GM06990 (cell line): ENCODE measurements at regions not wholly inside any gene's neighbourhood (a gene's known extent, or its start where the extent isn't known, plus 50 kb on each side); places are given as distances from the start of the nearest gene placed in this dataset.
"Not testable (repeated sequence)": the region's sequence is repeated elsewhere in the genome, so short reads cannot be mapped to it uniquely, and the experiment has no call there.

ENCODE experiments used
- DNase-seq: peaks from one replicate; pipeline ENCODE4 v3.0.0-alpha.2; 2011; ENCODE audit not compliant: insufficient read length; ENCODE audit errors: extremely low read depth
- H3K27me3 ChIP-seq: replicated peaks from 2 replicates; pipeline ENCODE4 v1.6.0; 2011; ENCODE audit warnings: low read length; ENCODE audit not compliant: control insufficient read depth, insufficient read depth
- H3K36me3 ChIP-seq: 2 replicates; pipeline ENCODE4 v1.5.1; 2011; ENCODE audit warnings: low read length; ENCODE audit not compliant: control insufficient read depth, insufficient read depth
- H3K4me3 ChIP-seq: replicated peaks from 2 replicates; pipeline ENCODE4 v1.5.1; 2011; ENCODE audit warnings: low read depth, mild to moderate bottlenecking, control low read depth, low read length
- CTCF ChIP-seq: IDR thresholded peaks from 2 replicates; pipeline ENCODE4 v1.5.1; 2011; ENCODE audit warnings: low read length, control low read depth, mild to moderate bottlenecking, inconsistent platforms; ENCODE audit not compliant: insufficient read depth, poor library complexity, severe bottlenecking

- Histone ChIP-seq H3K27me3 (no peaks in the 10 kb centered on the region), H3K36me3 (no peaks in the 10 kb centered on the region), H3K4me3 (peak overlapping the region; percentile 22; the same call in 1 of the 2 replicates)
- TF ChIP-seq CTCF = no peak
- peak; percentile 69 for DNase-seq
These were observed 166.9 kb downstream of the HLX start for GRCh38 chr1:221045842-221046831.

GRCh38 chr1:221051391-221051790 is 172.1 kb downstream of the HLX start:
- not testable (repeated sequence) for H3K27me3 ChIP-seq

GRCh38 chr1:221053889-221054288 is 174.6 kb downstream of the HLX start:
- Histone ChIP-seq H3K4me3 (no peak overlapping the region), H3K36me3 (no peaks in the 10 kb centered on the region), H3K27me3 (no peaks in the 10 kb centered on the region)
- TF ChIP-seq CTCF = no peak
- no peak for DNase-seq

More at GRCh38 chr1:221051391-221051790, 172.1 kb downstream of the HLX start:
- not testable (repeated sequence) for H3K36me3 ChIP-seq, DNase-seq, H3K4me3 ChIP-seq

- H3K27me3 ChIP-seq = no peaks in the 10 kb centered on the region
- DNase-seq = no peak
- no peak for TF ChIP-seq CTCF
- no peak overlapping the region for H3K4me3 ChIP-seq
- no peaks in the 10 kb centered on the region for H3K36me3 ChIP-seq
These were observed 180.3 kb downstream of the HLX start for GRCh38 chr1:221059506-221059905.

GRCh38 chr1:221063651-221064050 is 184.4 kb downstream of the HLX start:
- Histone ChIP-seq H3K27me3 (no peaks in the 10 kb centered on the region), H3K4me3 (no peak overlapping the region), H3K36me3 (no peaks in the 10 kb centered on the region)
- no peak for TF ChIP-seq CTCF
- DNase-seq = no peak

- no peak overlapping the region for H3K4me3 ChIP-seq
- no peak for TF ChIP-seq CTCF
- no peaks in the 10 kb centered on the region for H3K36me3 ChIP-seq
- no peak for DNase-seq
- no peaks in the 10 kb centered on the region for H3K27me3 ChIP-seq
These were observed 187.2 kb downstream of the HLX start for GRCh38 chr1:221066351-221067001.
